Psoas muscle (tissue), 7 donors: ENCODE measurements at regions not wholly inside any gene's neighbourhood (a gene's known extent, or its start where the extent isn't known, plus 50 kb on each side); places are given as distances from the start of the nearest gene placed in this dataset.

ENCODE experiments used
- ATAC-seq, 4 donors: fragments of 200-7000 bp; cut with Tn5 transposase; one replicate each; pipeline ENCODE4 v1.9.1; 2020; ENCODE audit warnings: moderate library complexity in 3 of 4, mild to moderate bottlenecking in 2 of 4
- DNase-seq, 2 donors: peaks; one replicate each; pipeline ENCODE4 v3.0.0-alpha.2; 2020
- H3K27ac ChIP-seq: fragments of 200-600 bp; one replicate; pipeline ENCODE4 v1.8.0; 2022
- H3K27me3 ChIP-seq, 3 donors: fragments of 200-600 bp in 1 of 3; one replicate each; pipeline versions ENCODE4 v1.6.1 to v1.8.0; 2013 to 2022; ENCODE audit warnings: low read length in 2 of 3, mild to moderate bottlenecking in 2 of 3, moderate library complexity in 1 of 3; ENCODE audit not compliant: insufficient read depth in 3 of 3
- H3K36me3 ChIP-seq, 2 donors: fragments of 200-600 bp in 1 of 2; one replicate each; pipeline versions ENCODE4 v1.6.1 to v1.8.0; 2013 to 2022; ENCODE audit warnings: low read depth in 1 of 2, mild to moderate bottlenecking in 1 of 2, moderate library complexity in 1 of 2; ENCODE audit not compliant: insufficient read depth in 1 of 2
- H3K4me1 ChIP-seq: fragments of 200-600 bp; one replicate; pipeline ENCODE4 v1.8.0; 2022
- H3K4me3 ChIP-seq: fragments of 200-600 bp; one replicate; pipeline ENCODE4 v1.8.0; 2022; ENCODE audit warnings: mild to moderate bottlenecking
- H3K9me3 ChIP-seq: fragments of 200-600 bp; one replicate; pipeline ENCODE4 v1.8.0; 2022
- WGBS, 3 donors: extraction: QIAGEN DNeasy Blood & Tissue Kit; methylation state at CpG; one replicate each; pipeline versions ENCODE4 v1.1.6 to v1.1.7; 2013; 5-methylcytosine and 5-hydroxymethylcytosine counted together
- intact Hi-C, 2 donors: fragments of 100-400 bp; cut with DNase I; formaldehyde crosslinking; loops; one replicate each; pipeline versions ENCODE4 v1.11.0 to v1.14.2; 2022
- TF ChIP-seq, protein P1 (sequence below): fragments of 200-600 bp; IDR thresholded peaks from one replicate; pipeline ENCODE4 v1.8.0; 2022; ENCODE audit warnings: antibody characterized with exemption
- donor health status: healthy with polysubstance abuse.
- donor health status: DM: no; HTN: no; CAD: no; lungs with moderate emphysema.
- donor health status: Bipolar disorder and iron deficiency.
- donor health status: healthy.
- donor health status: DM: yes; HTN: yes; CAD: no.
- donor health status: DM: no; HTN: no; CAD: no.
- donor health status: DM: yes; HTN: yes; CAD: no.

DNA sequence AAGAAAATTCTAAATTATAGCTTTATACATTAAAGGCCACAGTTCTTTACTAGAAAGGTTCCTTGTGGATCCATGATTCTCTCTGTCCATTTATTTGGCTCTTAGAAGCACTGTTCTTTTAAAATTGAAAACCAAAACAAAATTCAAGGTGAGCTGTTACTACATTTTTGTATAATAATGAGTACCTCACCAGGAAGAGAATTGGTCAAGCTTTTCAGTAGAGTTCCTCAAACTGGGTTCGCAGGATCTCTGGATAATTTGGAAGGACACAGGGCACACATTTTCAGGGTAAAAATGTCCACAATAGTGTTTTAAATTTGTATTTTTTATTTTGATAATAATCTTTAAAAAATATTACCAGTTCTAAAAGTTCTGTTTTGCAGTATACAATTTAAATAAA is 93.0 kb downstream of the PPP1R3A start:
- ATAC-seq (no peak), DNase-seq (no peak)
- Histone ChIP-seq H3K27ac (peak overlapping the region; percentile 73), H3K9me3 (no peaks in the 10 kb centered on the region), H3K4me1 (peaks cover 5% of the 10 kb centered on the region), H3K36me3 (no peaks in the 10 kb centered on the region), H3K4me3 (no peak overlapping the region), H3K27me3 (no peaks in the 10 kb centered on the region)
- WGBS, 3 donors: 93 to 97% (median 96%) methylated on average over 1 of the region's 1 CpG
- TF ChIP-seq, protein P1, sequence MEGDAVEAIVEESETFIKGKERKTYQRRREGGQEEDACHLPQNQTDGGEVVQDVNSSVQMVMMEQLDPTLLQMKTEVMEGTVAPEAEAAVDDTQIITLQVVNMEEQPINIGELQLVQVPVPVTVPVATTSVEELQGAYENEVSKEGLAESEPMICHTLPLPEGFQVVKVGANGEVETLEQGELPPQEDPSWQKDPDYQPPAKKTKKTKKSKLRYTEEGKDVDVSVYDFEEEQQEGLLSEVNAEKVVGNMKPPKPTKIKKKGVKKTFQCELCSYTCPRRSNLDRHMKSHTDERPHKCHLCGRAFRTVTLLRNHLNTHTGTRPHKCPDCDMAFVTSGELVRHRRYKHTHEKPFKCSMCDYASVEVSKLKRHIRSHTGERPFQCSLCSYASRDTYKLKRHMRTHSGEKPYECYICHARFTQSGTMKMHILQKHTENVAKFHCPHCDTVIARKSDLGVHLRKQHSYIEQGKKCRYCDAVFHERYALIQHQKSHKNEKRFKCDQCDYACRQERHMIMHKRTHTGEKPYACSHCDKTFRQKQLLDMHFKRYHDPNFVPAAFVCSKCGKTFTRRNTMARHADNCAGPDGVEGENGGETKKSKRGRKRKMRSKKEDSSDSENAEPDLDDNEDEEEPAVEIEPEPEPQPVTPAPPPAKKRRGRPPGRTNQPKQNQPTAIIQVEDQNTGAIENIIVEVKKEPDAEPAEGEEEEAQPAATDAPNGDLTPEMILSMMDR: no peak
- intact Hi-C loops: no loop called here

DNA sequence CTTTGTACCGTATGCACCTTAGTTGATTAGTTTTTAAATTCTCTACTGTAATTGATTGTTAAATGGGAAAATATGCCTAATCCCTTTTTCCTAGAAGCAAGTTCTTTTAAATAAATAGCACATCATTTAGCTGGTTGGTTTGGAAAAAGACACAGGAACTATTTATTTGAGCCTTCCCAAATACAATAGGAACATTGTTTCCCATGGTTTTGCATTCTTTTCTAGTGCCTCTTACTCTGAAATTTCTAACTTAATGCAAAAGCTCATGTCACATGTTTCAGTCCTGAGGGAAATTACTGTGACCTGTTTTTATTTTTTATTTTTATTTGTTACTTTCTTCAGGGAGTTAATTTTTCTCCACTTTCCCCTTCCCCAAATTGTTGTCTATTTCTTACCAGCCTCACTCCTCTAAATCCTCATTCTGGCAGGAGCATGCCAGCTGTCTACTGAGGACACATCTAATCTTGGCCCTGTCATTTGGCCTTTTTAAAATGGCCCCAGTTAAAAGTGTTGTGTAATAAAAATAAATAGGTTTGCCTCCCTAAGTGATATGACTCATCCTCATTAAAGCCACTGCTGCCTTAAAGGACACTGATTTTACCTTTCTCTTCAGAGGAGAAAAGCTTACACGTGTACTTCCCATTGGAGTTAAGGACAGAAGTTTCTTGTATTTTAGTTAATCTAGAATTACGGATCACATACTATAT is 94.5 kb downstream of the PPP1R3A start:
- H3K27me3 ChIP-seq: no peaks in the 10 kb centered on the region
- 26 to 60% (median 36%) methylated on average over 3 of the region's 3 CpGs for WGBS, 3 donors
- DNase-seq (no peak), ATAC-seq (peak; percentile 81 to 98 (median 96))
- intact Hi-C loops: no loop called here
- peaks cover 5% of the 10 kb centered on the region for H3K4me1 ChIP-seq
- TF ChIP-seq, protein P1: no peak
- H3K36me3 ChIP-seq: no peaks in the 10 kb centered on the region
- H3K27ac ChIP-seq: peak overlapping the region; percentile 73
- H3K9me3 ChIP-seq: no peaks in the 10 kb centered on the region
- peak overlapping the region; percentile 17 for H3K4me3 ChIP-seq

DNA sequence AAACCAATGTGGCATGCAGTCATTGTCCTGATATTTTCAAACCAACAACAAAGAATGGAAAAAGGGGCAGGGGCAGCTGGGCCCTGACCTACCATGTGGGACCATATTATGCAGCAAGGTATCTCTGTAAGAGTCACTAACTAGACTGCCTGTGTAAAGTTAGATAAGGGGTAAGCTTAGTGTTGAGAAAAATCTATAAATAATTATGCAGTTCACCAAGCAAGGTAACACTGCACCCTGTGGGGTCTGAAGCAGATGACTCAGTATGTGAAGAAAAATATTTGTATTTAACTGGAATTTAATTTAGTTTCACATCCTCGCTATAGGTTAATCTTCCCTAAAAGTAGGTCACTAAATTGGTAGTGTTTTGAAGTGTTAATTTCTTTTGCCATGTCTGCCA is 99.3 kb downstream of the PPP1R3A start:
- 86 to 97% (median 87%) methylated on average over 1 of the region's 1 CpG for WGBS, 3 donors
- Histone ChIP-seq H3K27me3 (no peaks in the 10 kb centered on the region), H3K27ac (no peak overlapping the region), H3K36me3 (no peaks in the 10 kb centered on the region), H3K4me1 (peaks cover 5% of the 10 kb centered on the region), H3K4me3 (no peak overlapping the region), H3K9me3 (no peaks in the 10 kb centered on the region)
- TF ChIP-seq, protein P1: no peak
- intact Hi-C loops: no loop called here
- DNase-seq (no peak), ATAC-seq (peak in 1 of 4 donors; percentile 43)

DNA sequence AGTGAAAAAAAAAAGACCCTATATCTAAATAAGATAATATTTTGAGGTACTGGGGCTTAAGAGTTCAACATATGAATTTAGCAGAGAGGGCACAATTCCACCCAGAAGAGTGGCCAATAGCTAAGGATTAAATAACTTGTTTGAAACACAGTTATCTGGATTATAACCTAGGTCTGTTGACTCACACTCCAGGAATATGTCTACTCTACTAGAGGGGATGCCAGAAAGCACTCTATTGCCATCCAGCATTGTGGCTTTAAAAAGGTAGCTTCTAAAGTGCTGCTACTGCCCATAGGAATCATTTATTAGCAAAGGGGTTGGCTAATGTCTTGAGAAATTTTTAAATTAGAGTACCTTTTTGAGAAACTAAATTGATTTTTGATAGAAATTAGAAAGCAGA is 102.2 kb downstream of the PPP1R3A start:
- H3K27me3 ChIP-seq: no peaks in the 10 kb centered on the region
- peak in 1 of 4 donors; percentile 38 for ATAC-seq
- H3K27ac ChIP-seq: no peak overlapping the region
- DNase-seq: no peak
- no peak overlapping the region for H3K4me3 ChIP-seq
- no peaks in the 10 kb centered on the region for H3K36me3 ChIP-seq
- H3K4me1 ChIP-seq: no peaks in the 10 kb centered on the region
- intact Hi-C loops: no loop called here
- TF ChIP-seq, protein P1: no peak
- H3K9me3 ChIP-seq: no peaks in the 10 kb centered on the region

DNA sequence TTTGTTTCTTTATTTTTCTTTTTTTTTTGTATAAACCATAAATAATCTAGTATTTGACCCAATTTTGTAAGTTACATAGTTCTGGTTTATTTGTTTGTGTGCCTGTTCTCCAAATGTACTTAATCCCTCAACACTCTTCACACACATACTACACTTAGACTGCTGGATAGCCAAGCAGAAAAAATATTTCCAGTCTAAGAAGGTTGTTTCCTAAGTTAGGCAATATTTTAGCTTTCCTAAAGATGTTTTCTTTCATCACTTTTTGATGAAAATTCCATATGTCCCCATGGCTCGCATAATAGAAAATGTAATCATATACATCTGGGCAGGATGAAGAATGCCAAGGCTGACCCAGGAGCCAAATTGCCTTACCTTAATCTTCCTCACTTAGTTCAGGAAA is 105.3 kb downstream of the PPP1R3A start:
- TF ChIP-seq, protein P1: no peak
- H3K27ac ChIP-seq: no peak overlapping the region
- no peak overlapping the region for H3K4me3 ChIP-seq
- no peak for DNase-seq
- 2 to 59% (median 2%) methylated on average over 1 of the region's 1 CpG for WGBS, 3 donors
- no peaks in the 10 kb centered on the region for H3K27me3 ChIP-seq
- no peak for ATAC-seq
- intact Hi-C loops: no loop called here
- H3K36me3 ChIP-seq: no peaks in the 10 kb centered on the region
- no peaks in the 10 kb centered on the region for H3K4me1 ChIP-seq
- no peaks in the 10 kb centered on the region for H3K9me3 ChIP-seq
